K562 (cell line): ENCODE measurements at regions not wholly inside any gene's neighbourhood (a gene's known extent, or its start where the extent isn't known, plus 50 kb on each side); places are given as distances from the start of the nearest gene placed in this dataset.

Source experiments
- ATAC-seq: fragments of 200-7000 bp; cut with Tn5 transposase; 3 replicates; pipeline ENCODE4 v1.9.1; 2020; ENCODE audit warnings: moderate library complexity
- BruUV-seq: library from RNA; stranded (reverse); fragments of 400-500 nt; replicated peaks from 2 replicates; lab custom pipeline; 2021; lab: Mats Ljungman, UMichigan
- CTCF ChIA-PET: fragments of 300-600 bp; formaldehyde crosslinking; extraction: SDS; loops from one replicate; lab custom pipeline; 2021; ENCODE audit warnings: low intra/inter-chr PET ratio; lab: Yijun Ruan, JAX
- POLR2A ChIA-PET: fragments of 300-600, 350-650 bp; sonication (Branson Sonifier 250); formaldehyde crosslinking; extraction: SDS; loops from one replicate; lab custom pipeline; 2021; ENCODE audit warnings: antibody characterized with exemption, inconsistent platforms; lab: Yijun Ruan, JAX
- DNase-seq, 4 experiments: peaks; one replicate each; pipeline versions ENCODE4 v3.0.0 to v3.0.0-alpha.2; 2011 to 2018; ENCODE audit warnings: low spot score in 3 of 4, mixed read lengths in 3 of 4; ENCODE audit errors: extremely low read depth in 1 of 4
- FAIRE-seq: peaks from 2 replicates; lab custom pipeline; 2011; peaks lifted over from hg19 to GRCh38; lab: Jason Lieb, UNC
- H2AFZ ChIP-seq: 2 replicates; pipeline ENCODE4 v1.6.0; 2011; ENCODE audit warnings: low read depth, low read length, control low read depth, inconsistent platforms
- H3K27ac ChIP-seq: fragments of 200-600 bp; 3 replicates; pipeline ENCODE4 v1.8.0; 2011; ENCODE audit warnings: low read depth, mild to moderate bottlenecking, control low read depth, inconsistent platforms, low read length, moderate library complexity, mixed read lengths; ENCODE audit errors: extremely low read depth
- H3K27me3 ChIP-seq, 2 experiments: fragments of 300-600 bp in 1 of 2; 2 replicates in 1 of 2; 3 replicates in 1 of 2; pipeline versions ENCODE4 v1.6.0 to v1.8.0; 2011; ENCODE audit warnings: inconsistent platforms in 2 of 2, low read length in 2 of 2, mild to moderate bottlenecking in 1 of 2, mixed read lengths in 1 of 2, moderate library complexity in 1 of 2; ENCODE audit not compliant: control insufficient read depth in 2 of 2, insufficient read depth in 2 of 2
- H3K36me3 ChIP-seq: fragments of 300-600 bp; 3 replicates; pipeline ENCODE4 v1.8.0; 2011; ENCODE audit warnings: mild to moderate bottlenecking, low read length, inconsistent platforms; ENCODE audit not compliant: control insufficient read depth, insufficient read depth
- H3K4me1 ChIP-seq, 2 experiments: fragments of 200-600 bp in 1 of 2; replicated peaks in 1 of 2; 2 replicates in 1 of 2; 3 replicates in 1 of 2; pipeline versions ENCODE4 v1.5.1 to v1.8.0; 2011; ENCODE audit warnings: inconsistent platforms in 2 of 2, low read length in 2 of 2, mild to moderate bottlenecking in 1 of 2, mixed read lengths in 1 of 2, moderate library complexity in 1 of 2; ENCODE audit not compliant: control insufficient read depth in 2 of 2, insufficient read depth in 2 of 2
- H3K4me2 ChIP-seq: 2 replicates; pipeline ENCODE4 v1.6.1; 2011; ENCODE audit warnings: low read length, control low read depth, inconsistent platforms, mixed read lengths; ENCODE audit not compliant: insufficient read depth
- H3K4me3 ChIP-seq: fragments of 200-600 bp; sonication (generic), shearing (Covaris generic); 2 replicates; pipeline ENCODE4 v1.5.1; 2016; ENCODE audit warnings: control low read depth, inconsistent platforms
- H3K79me2 ChIP-seq: fragments of 200-600 bp; 3 replicates; pipeline ENCODE4 v1.8.0; 2011; ENCODE audit warnings: low read length, inconsistent platforms; ENCODE audit not compliant: control insufficient read depth, insufficient read depth
- H3K9ac ChIP-seq, 2 experiments: 2 replicates each; pipeline versions ENCODE4 v1.6.0 to v1.6.1; 2011; ENCODE audit warnings: low read depth in 2 of 2, low read length in 2 of 2, control low read depth in 1 of 2, inconsistent platforms in 1 of 2, mild to moderate bottlenecking in 1 of 2, mixed read lengths in 1 of 2; ENCODE audit not compliant: insufficient read depth in 1 of 2
- H3K9me1 ChIP-seq: one replicate; pipeline ENCODE4 v1.6.0; 2011; ENCODE audit warnings: inconsistent platforms, mild to moderate bottlenecking, low read length, moderate library complexity; ENCODE audit not compliant: control insufficient read depth, insufficient read depth
- H3K9me3 ChIP-seq: replicated peaks from 2 replicates; pipeline ENCODE4 v1.5.1; 2011; ENCODE audit warnings: low read depth, low read length, inconsistent platforms; ENCODE audit not compliant: control insufficient read depth, insufficient read depth
- H4K20me1 ChIP-seq: replicated peaks from 2 replicates; pipeline ENCODE4 v1.6.1; 2011; ENCODE audit warnings: low read length, inconsistent platforms, mixed read lengths; ENCODE audit not compliant: control insufficient read depth, insufficient read depth
- FOXJ2 ChIP-seq: fragments of 200-800 bp; sonication (Bioruptor generic); IDR thresholded peaks from 2 replicates; pipeline ENCODE4 v1.6.1; 2016; ENCODE audit warnings: missing genetic modification characterization, missing compliant biosample characterization
- GTF2B ChIP-seq: IDR thresholded peaks from 2 replicates; pipeline ENCODE4 v1.6.1; 2011; ENCODE audit not compliant: insufficient read length; ENCODE audit errors: extremely low read depth
- HNRNPH1 ChIP-seq: fragments of 200-400 bp; formaldehyde crosslinking; optimal IDR thresholded peaks from 2 replicates; pipeline ENCODE3; 2017; ENCODE audit warnings: low read depth, mild to moderate bottlenecking, low read length, moderate library complexity
- ILK ChIP-seq: fragments of 450-650 bp; IDR thresholded peaks from 2 replicates; pipeline ENCODE4 v1.6.1; 2016; ENCODE audit warnings: missing genetic modification characterization, low read depth, mild to moderate bottlenecking, missing compliant biosample characterization, moderate library complexity, borderline replicate concordance
- NFXL1 ChIP-seq: fragments of 450-650 bp; formaldehyde crosslinking; IDR thresholded peaks from 2 replicates; pipeline ENCODE4 v1.4.0; 2021; ENCODE audit warnings: mild to moderate bottlenecking
- PHB ChIP-seq: fragments of 250-450 bp; sonication (Bioruptor Pico); IDR thresholded peaks from 2 replicates; pipeline ENCODE4 v1.5.0; 2021
- PYGO2 ChIP-seq: fragments of 450-650 bp; IDR thresholded peaks from 2 replicates; pipeline ENCODE4 v1.6.1; 2016; ENCODE audit warnings: mild to moderate bottlenecking, missing genetic modification characterization, moderate library complexity, missing compliant biosample characterization
- SIX5 ChIP-seq, 2 experiments: IDR thresholded peaks; 2 replicates each; pipeline ENCODE4 v1.6.1; 2011; ENCODE audit warnings: low read length in 2 of 2, borderline replicate concordance in 1 of 2, low read depth in 1 of 2, mild to moderate bottlenecking in 1 of 2, moderate library complexity in 1 of 2; ENCODE audit not compliant: insufficient read depth in 1 of 2
- SMAD4 ChIP-seq: fragments of 250-450 bp; sonication (Bioruptor Pico); conservative IDR thresholded peaks from 2 replicates; pipeline ENCODE4 v1.8.0; 2021; ENCODE audit warnings: inconsistent platforms, mild to moderate bottlenecking, moderate library complexity
- THAP7 ChIP-seq: fragments of 250-450 bp; sonication (Bioruptor Pico); IDR thresholded peaks from 2 replicates; pipeline ENCODE4 v1.5.0; 2021
- ZBTB12 ChIP-seq: fragments of 250-450 bp; sonication (Bioruptor Pico); IDR thresholded peaks from 2 replicates; pipeline ENCODE4 v1.4.0; 2020
- ZBTB26 ChIP-seq: fragments of 450-650 bp; formaldehyde crosslinking; IDR thresholded peaks from 2 replicates; pipeline ENCODE4 v1.4.0; 2022; ENCODE audit warnings: missing genetic modification characterization
- ZNF24 ChIP-seq: fragments of 450-650 bp; IDR thresholded peaks from 2 replicates; pipeline ENCODE4 v1.6.1; 2016
- ZNF436 ChIP-seq: fragments of 250-450, 450-650 bp; sonication (Bioruptor Pico); formaldehyde crosslinking; IDR thresholded peaks from 2 replicates; pipeline ENCODE4 v1.7.0; 2020; ENCODE audit warnings: mild to moderate bottlenecking
- ZNF444 ChIP-seq: fragments of 250-450 bp; sonication (Bioruptor Pico); IDR thresholded peaks from 2 replicates; pipeline ENCODE4 v1.4.0; 2020; ENCODE audit warnings: mild to moderate bottlenecking, moderate library complexity
- ZNF766 ChIP-seq: fragments of 200-800 bp; sonication (Bioruptor generic); conservative IDR thresholded peaks from 2 replicates; pipeline ENCODE4 v1.6.1; 2016; ENCODE audit warnings: missing genetic modification characterization, missing compliant biosample characterization
- WGBS: fragments of 100-300 bp; shearing (Covaris generic); methylation state at CpG from one replicate; pipeline ENCODE4 v1.1.6; 2016; ENCODE audit warnings: low coverage, mixed read lengths; ENCODE audit not compliant: insufficient coverage; ENCODE audit errors: missing lambda C conversion rate; 5-methylcytosine and 5-hydroxymethylcytosine counted together
- in situ Hi-C: fragments of 300-500 bp; cut with MboI; formaldehyde crosslinking; loops from 4 replicates; pipeline ENCODE4 v1.15.0; 2018; ENCODE audit warnings: inconsistent platforms, mixed read lengths
- intact Hi-C: fragments of 100-400 bp; cut with micrococcal nuclease; formaldehyde crosslinking; loops from 2 replicates; pipeline ENCODE4 v1.14.2; 2022

GRCh38 chr2:120852200-120852815 is 116.6 kb downstream of the GLI2 start:
- no TSS peak for BruUV-seq
- POLR2A ChIA-PET: no interaction called here
- Histone ChIP-seq H3K4me2 (no peak overlapping the region), H3K4me1 (0 out of 5 replicates have a peak, but pooled peaks cover 0 to 5% of the 10 kb centered on the region in 2 experiments), H2AFZ (no peak overlapping the region), H3K4me3 (no peak overlapping the region), H3K27me3 (peaks cover 25 to 55% of the 10 kb centered on the region in 2 experiments; a peak in 4 of 5 replicates), H3K9me1 (no peaks in the 10 kb centered on the region), H3K79me2 (no peaks in the 10 kb centered on the region), H3K9ac (no peak overlapping the region), H3K36me3 (no peaks in the 10 kb centered on the region), H4K20me1 (0 out of 2 replicates have a peak, but pooled peaks cover 6% of the 10 kb centered on the region), H3K9me3 (no peaks in the 10 kb centered on the region), H3K27ac (no peak overlapping the region)
- FAIRE-seq (no peak), ATAC-seq (no peak), DNase-seq (no peak)
- WGBS: 4% methylated on average over 12 of the region's 12 CpGs
- in situ Hi-C loops: no loop called here
- CTCF ChIA-PET: no interaction called here
- intact Hi-C loops: no loop called here
- no peak for TF ChIP-seq NFXL1 (CRISPR knock-in tag)
- no peak for TF ChIP-seq ZNF444 (CRISPR knock-in tag)
- TF ChIP-seq HNRNPH1: no peak
- no peak for TF ChIP-seq ILK (tag)
- TF ChIP-seq GTF2B: no peak
- TF ChIP-seq ZNF436 (CRISPR knock-in tag): no peak
- TF ChIP-seq PYGO2 (tag): no peak
- TF ChIP-seq FOXJ2 (tag): no peak
- no peak for TF ChIP-seq SMAD4 (CRISPR knock-in tag)
- TF ChIP-seq ZBTB26: no peak
- no peak for TF ChIP-seq ZBTB12 (CRISPR knock-in tag)
- TF ChIP-seq ZNF766 (CRISPR knock-in tag): no peak
- TF ChIP-seq ZNF24: no peak
- TF ChIP-seq THAP7 (CRISPR knock-in tag): no peak
- TF ChIP-seq SIX5 (IDR thresholded peaks at IDR 0.05; ENCODE audit: borderline replicate concordance in 1 of 2, insufficient read depth in 1 of 2, low read depth in 1 of 2, low read length in 2 of 2): no peak
- no peak for TF ChIP-seq PHB (CRISPR knock-in tag)
